AG04449 (cell line): ENCODE measurements at regions not wholly inside any gene's neighbourhood (a gene's known extent, or its start where the extent isn't known, plus 50 kb on each side); places are given as distances from the start of the nearest gene placed in this dataset.
A peak's percentile ranks its signal among the peaks of the same experiment; 100 is the strongest.

Experiments
- CTCF ChIA-PET: fragments of 350-600 bp; formaldehyde crosslinking; extraction: SDS; loops from one replicate; lab custom pipeline; 2021; ENCODE audit warnings: antibody characterized with exemption; lab: Yijun Ruan, JAX
- POLR2A ChIA-PET: fragments of 400-600, 350-600 bp; formaldehyde crosslinking; extraction: SDS; loops from one replicate; lab custom pipeline; 2020; ENCODE audit warnings: antibody characterized with exemption, inconsistent platforms; lab: Yijun Ruan, JAX
- DNase-seq: peaks from one replicate; pipeline ENCODE4 v3.0.0-alpha.2; 2010; ENCODE audit warnings: low read depth, low spot score
- H3K4me3 ChIP-seq: 2 replicates; pipeline ENCODE4 v1.5.1; 2011; ENCODE audit warnings: low read depth, mild to moderate bottlenecking, control low read depth, low read length
- TF ChIP-seq, protein P1 (sequence below): IDR thresholded peaks from one replicate; pipeline ENCODE4 v1.5.1; 2011; ENCODE audit warnings: mild to moderate bottlenecking, moderate library complexity, low read length, control low read depth, inconsistent platforms; ENCODE audit not compliant: insufficient read depth; ENCODE audit errors: missing control alignments

- H3K4me3 ChIP-seq: no peak overlapping the region
- DNase-seq: no peak
- TF ChIP-seq, protein P1, sequence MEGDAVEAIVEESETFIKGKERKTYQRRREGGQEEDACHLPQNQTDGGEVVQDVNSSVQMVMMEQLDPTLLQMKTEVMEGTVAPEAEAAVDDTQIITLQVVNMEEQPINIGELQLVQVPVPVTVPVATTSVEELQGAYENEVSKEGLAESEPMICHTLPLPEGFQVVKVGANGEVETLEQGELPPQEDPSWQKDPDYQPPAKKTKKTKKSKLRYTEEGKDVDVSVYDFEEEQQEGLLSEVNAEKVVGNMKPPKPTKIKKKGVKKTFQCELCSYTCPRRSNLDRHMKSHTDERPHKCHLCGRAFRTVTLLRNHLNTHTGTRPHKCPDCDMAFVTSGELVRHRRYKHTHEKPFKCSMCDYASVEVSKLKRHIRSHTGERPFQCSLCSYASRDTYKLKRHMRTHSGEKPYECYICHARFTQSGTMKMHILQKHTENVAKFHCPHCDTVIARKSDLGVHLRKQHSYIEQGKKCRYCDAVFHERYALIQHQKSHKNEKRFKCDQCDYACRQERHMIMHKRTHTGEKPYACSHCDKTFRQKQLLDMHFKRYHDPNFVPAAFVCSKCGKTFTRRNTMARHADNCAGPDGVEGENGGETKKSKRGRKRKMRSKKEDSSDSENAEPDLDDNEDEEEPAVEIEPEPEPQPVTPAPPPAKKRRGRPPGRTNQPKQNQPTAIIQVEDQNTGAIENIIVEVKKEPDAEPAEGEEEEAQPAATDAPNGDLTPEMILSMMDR: no peak
- ChIA-PET CTCF (no interaction called here), POLR2A (no interaction called here)
Measured at GRCh38 chr12:58731096-58731495, 189.2 kb downstream of the LRIG3 start.

GRCh38 chr12:58732894-58733293, 187.4 kb downstream of the LRIG3 start:
- ChIA-PET CTCF (no interaction called here), POLR2A (no interaction called here)
- H3K4me3 ChIP-seq: no peak overlapping the region
- TF ChIP-seq, protein P1: no peak
- DNase-seq: no peak

DNA sequence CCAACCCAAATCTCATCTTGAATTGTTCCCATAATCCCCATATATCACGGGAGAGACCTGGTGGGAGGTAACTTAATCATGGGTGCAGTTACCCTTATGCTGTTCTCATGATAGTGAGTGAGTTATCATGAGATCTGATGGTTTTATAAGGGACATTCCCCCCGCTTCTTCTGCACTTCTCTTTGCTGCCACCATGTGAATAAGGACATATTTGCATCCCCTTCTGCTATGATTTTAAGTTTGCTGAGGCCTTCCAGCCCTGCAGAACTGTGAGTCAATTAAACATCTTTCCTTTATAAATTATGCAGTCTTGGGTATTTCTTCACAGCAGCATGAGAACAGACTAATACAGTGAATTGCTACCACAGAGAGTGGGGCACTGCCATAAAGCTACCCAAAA, 179.1 kb downstream of the LRIG3 start:
- CTCF ChIA-PET: interaction anchor here (1.6 to 2.3 kb wide), 2 partner anchors 200 to 201 kb away, joined by 3 to 6 read pairs; no protein-coding TSS in a partner anchor
- DNase-seq: no peak
- H3K4me3 ChIP-seq: no peak overlapping the region
- TF ChIP-seq, protein P1: no peak
- POLR2A ChIA-PET: no interaction called here

DNA sequence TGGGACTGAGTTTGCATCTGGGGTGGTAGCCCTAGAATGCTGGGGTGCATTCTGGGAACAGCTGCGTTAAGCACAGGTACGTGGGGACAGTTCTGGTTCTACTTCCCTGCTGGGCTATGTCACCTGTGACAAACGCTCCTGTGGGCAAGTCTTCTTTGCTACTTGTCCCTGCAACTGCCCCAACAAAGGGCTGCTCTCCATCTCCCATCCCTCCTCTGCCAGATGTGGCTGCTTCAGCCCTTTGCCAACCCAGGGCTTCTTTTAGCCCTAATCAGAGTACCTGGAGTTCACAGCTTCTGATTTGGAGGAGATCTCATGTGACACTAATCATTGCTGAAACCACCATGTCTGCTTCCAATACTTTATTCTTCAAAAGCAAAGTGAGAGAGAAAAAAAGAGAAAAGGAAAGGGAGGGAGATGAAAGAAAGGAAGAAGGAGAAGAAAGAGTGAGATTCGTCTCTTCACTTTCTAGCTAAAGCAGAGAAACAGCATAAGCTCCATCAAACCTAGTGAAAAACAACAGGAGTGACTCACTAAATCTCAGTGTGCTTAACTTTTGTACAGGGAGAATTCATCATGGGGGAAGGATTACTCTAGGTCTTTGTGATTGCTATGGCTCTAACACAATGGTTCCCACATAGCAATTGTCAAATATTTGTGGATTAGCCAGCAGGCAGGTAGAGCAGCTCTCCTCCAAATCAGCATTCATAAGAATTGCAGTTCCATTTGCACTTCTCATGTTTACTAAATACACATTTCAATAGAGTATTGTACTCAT, 174.8 kb downstream of the LRIG3 start:
- no peak overlapping the region for H3K4me3 ChIP-seq
- TF ChIP-seq, protein P1: no peak
- POLR2A ChIA-PET: no interaction called here
- DNase-seq: no peak
- CTCF ChIA-PET: interaction anchor here (1.3 kb wide), 1 partner anchor 204 kb away, joined by 3 read pairs; no protein-coding TSS in a partner anchor

GRCh38 chr12:58747533-58747932, 172.8 kb downstream of the LRIG3 start:
- POLR2A ChIA-PET: no interaction called here
- no peak overlapping the region for H3K4me3 ChIP-seq
- DNase-seq: no peak
- CTCF ChIA-PET: no interaction called here
- TF ChIP-seq, protein P1: no peak

DNA sequence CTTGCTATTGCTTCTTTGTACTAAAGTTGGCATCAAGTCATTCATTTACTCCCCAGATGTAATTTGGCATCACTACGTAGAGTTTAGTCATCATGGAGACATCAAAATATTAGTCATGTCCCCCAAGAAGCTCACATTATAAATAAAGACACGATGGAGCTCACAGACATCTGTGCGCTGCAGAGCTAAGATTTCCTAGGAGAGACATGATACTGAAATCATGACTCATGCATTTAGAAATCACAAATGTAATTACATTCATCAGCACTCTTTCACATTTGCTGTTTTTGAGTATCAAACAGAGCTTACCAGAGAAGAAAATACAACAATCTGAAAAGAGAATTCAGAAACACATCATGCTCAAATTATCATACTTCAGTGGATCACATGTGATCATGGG, 169.8 kb downstream of the LRIG3 start:
- ChIA-PET POLR2A (no interaction called here), CTCF (no interaction called here)
- H3K4me3 ChIP-seq: no peak overlapping the region
- DNase-seq: peak; percentile 71
- TF ChIP-seq, protein P1: no peak
